IMR-90 (cell line): ENCODE measurements at regions not wholly inside any gene's neighbourhood (a gene's known extent, or its start where the extent isn't known, plus 50 kb on each side); places are given as distances from the start of the nearest gene placed in this dataset.

Source experiments
- ATAC-seq: fragments of 200-7000 bp; cut with Tn5 transposase; 2 replicates; pipeline ENCODE4 v1.9.1; 2020; ENCODE audit warnings: low read depth, mild to moderate bottlenecking, moderate library complexity
- BruUV-seq: library from RNA; stranded (reverse); fragments of 400-500 nt; replicated peaks from 2 replicates; lab custom pipeline; 2021; lab: Mats Ljungman, UMichigan
- CTCF ChIA-PET: fragments of 300-600 bp; formaldehyde crosslinking; extraction: SDS; loops from one replicate; lab custom pipeline; 2021; ENCODE audit warnings: antibody characterized with exemption; lab: Yijun Ruan, JAX
- POLR2A ChIA-PET: fragments of 300-600 bp; sonication (Branson Sonifier 250); formaldehyde crosslinking; loops from one replicate; lab custom pipeline; 2022; ENCODE audit warnings: antibody characterized with exemption; ENCODE audit not compliant: unreplicated experiment; lab: Charles Lee
- DNase-seq: peaks from one replicate; pipeline ENCODE4 v3.0.0; 2013
- H2AFZ ChIP-seq: replicated peaks from 2 replicates; pipeline ENCODE3; 2013; ENCODE audit warnings: low read length, mild to moderate bottlenecking; ENCODE audit not compliant: poor library complexity
- H2AK5ac ChIP-seq: 2 replicates; pipeline ENCODE4 v1.6.1; 2013; ENCODE audit warnings: low read depth, low read length, inconsistent platforms
- H2AK9ac ChIP-seq: replicated peaks from 2 replicates; pipeline ENCODE3; 2013; ENCODE audit warnings: mild to moderate bottlenecking, low read depth, low read length, moderate library complexity; ENCODE audit not compliant: poor library complexity
- H2BK120ac ChIP-seq: 2 replicates; pipeline ENCODE4 v1.6.1; 2013; ENCODE audit warnings: low read depth, low read length, inconsistent platforms
- H2BK15ac ChIP-seq: 3 replicates; pipeline ENCODE4 v1.6.1; 2013; ENCODE audit warnings: low read depth, low read length, inconsistent platforms
- H2BK20ac ChIP-seq: 2 replicates; pipeline ENCODE4 v1.6.1; 2013; ENCODE audit warnings: low read depth, mild to moderate bottlenecking, inconsistent platforms, low read length, moderate library complexity
- H2BK5ac ChIP-seq: 2 replicates; pipeline ENCODE4 v1.6.1; 2013; ENCODE audit warnings: mild to moderate bottlenecking, low read depth, low read length, inconsistent platforms; ENCODE audit not compliant: poor library complexity, severe bottlenecking
- H3K14ac ChIP-seq: replicated peaks from 2 replicates; pipeline ENCODE4 v1.6.1; 2013; ENCODE audit warnings: low read depth, low read length, inconsistent platforms
- H3K18ac ChIP-seq: 2 replicates; pipeline ENCODE4 v1.6.1; 2013; ENCODE audit warnings: low read depth, low read length, control low read depth
- H3K23ac ChIP-seq: 2 replicates; pipeline ENCODE4 v1.6.1; 2013; ENCODE audit warnings: low read depth, low read length, inconsistent platforms
- H3K27ac ChIP-seq: 2 replicates; pipeline ENCODE4 v1.5.1; 2013; ENCODE audit warnings: mild to moderate bottlenecking, control low read depth, low read length; ENCODE audit not compliant: insufficient read depth
- H3K27me3 ChIP-seq: 2 replicates; pipeline ENCODE4 v1.6.1; 2013; ENCODE audit warnings: low read length; ENCODE audit not compliant: control insufficient read depth, insufficient read depth
- H3K36me3 ChIP-seq: 2 replicates; pipeline ENCODE4 v1.6.1; 2013; ENCODE audit warnings: low read length, mixed read lengths; ENCODE audit not compliant: control insufficient read depth, insufficient read depth
- H3K4ac ChIP-seq: 2 replicates; pipeline ENCODE4 v1.6.1; 2013; ENCODE audit warnings: low read depth, low read length, inconsistent platforms
- H3K4me1 ChIP-seq: 2 replicates; pipeline ENCODE4 v1.6.1; 2013; ENCODE audit warnings: low read length, mixed read lengths; ENCODE audit not compliant: control insufficient read depth, insufficient read depth
- H3K4me2 ChIP-seq: 2 replicates; pipeline ENCODE4 v1.6.1; 2013; ENCODE audit warnings: low read depth, mild to moderate bottlenecking, control low read depth, low read length, moderate library complexity
- H3K4me3 ChIP-seq: 2 replicates; pipeline ENCODE4 v1.5.1; 2013; ENCODE audit warnings: low read depth, mild to moderate bottlenecking, control low read depth, low read length, moderate library complexity; ENCODE audit not compliant: insufficient read depth
- H3K56ac ChIP-seq: 2 replicates; pipeline ENCODE4 v1.6.1; 2013; ENCODE audit warnings: low read length, inconsistent platforms; ENCODE audit not compliant: insufficient read depth; ENCODE audit errors: extremely low read depth
- H3K79me1 ChIP-seq, 2 experiments: 2 replicates each; pipeline ENCODE4 v1.6.1; 2013; ENCODE audit warnings: low read length in 2 of 2, inconsistent platforms in 1 of 2, low read depth in 1 of 2
- H3K9ac ChIP-seq: 2 replicates; pipeline ENCODE4 v1.6.1; 2013; ENCODE audit warnings: low read depth, low read length, control low read depth
- H3K9me1 ChIP-seq: 2 replicates; pipeline ENCODE4 v1.6.1; 2013; ENCODE audit warnings: low read length, inconsistent platforms; ENCODE audit not compliant: insufficient read depth
- H3K9me3 ChIP-seq: 2 replicates; pipeline ENCODE4 v1.6.1; 2013; ENCODE audit warnings: low read length; ENCODE audit not compliant: control insufficient read depth, insufficient read depth
- H4K20me1 ChIP-seq: 2 replicates; pipeline ENCODE4 v1.6.1; 2013; ENCODE audit warnings: low read length, inconsistent platforms; ENCODE audit not compliant: insufficient read depth
- H4K5ac ChIP-seq: 2 replicates; pipeline ENCODE4 v1.6.1; 2013; ENCODE audit warnings: mild to moderate bottlenecking, low read depth, low read length, control low read depth
- H4K8ac ChIP-seq, 2 experiments: 2 replicates each; pipeline ENCODE4 v1.6.1; 2013; ENCODE audit warnings: low read depth in 2 of 2, low read length in 2 of 2, control low read depth in 1 of 2, inconsistent platforms in 1 of 2
- H4K91ac ChIP-seq: 2 replicates; pipeline ENCODE4 v1.6.1; 2013; ENCODE audit warnings: low read depth, low read length, inconsistent platforms; ENCODE audit not compliant: insufficient read depth
- BHLHE40 ChIP-seq: fragments of 150-350 bp; IDR thresholded peaks from 2 replicates; pipeline ENCODE4 v1.6.1; 2016; ENCODE audit warnings: mild to moderate bottlenecking, low read depth, low read length
- CEBPB ChIP-seq: IDR thresholded peaks from 2 replicates; pipeline ENCODE4 v1.6.1; 2012; ENCODE audit warnings: low read depth, low read length, improper control_type of control experiment
- CHD1 ChIP-seq: IDR thresholded peaks from 2 replicates; pipeline ENCODE4 v1.6.1; 2012; ENCODE audit warnings: low read depth, low read length, improper control_type of control experiment
- FOS ChIP-seq: fragments of 150-350 bp; IDR thresholded peaks from 2 replicates; pipeline ENCODE4 v1.6.1; 2016; ENCODE audit warnings: low read depth, low read length
- MAFK ChIP-seq: IDR thresholded peaks from 2 replicates; pipeline ENCODE4 v1.6.1; 2012; ENCODE audit warnings: low read depth, low read length, improper control_type of control experiment
- MAZ ChIP-seq: IDR thresholded peaks from 2 replicates; pipeline ENCODE4 v1.6.1; 2012; ENCODE audit warnings: low read depth, mild to moderate bottlenecking, low read length, improper control_type of control experiment, moderate library complexity, borderline replicate concordance
- MXI1 ChIP-seq: IDR thresholded peaks from 2 replicates; pipeline ENCODE4 v1.6.1; 2012; ENCODE audit warnings: low read depth, mild to moderate bottlenecking, low read length, moderate library complexity, borderline replicate concordance
- NFE2L2 ChIP-seq: fragments of 150-350 bp; IDR thresholded peaks from 2 replicates; pipeline ENCODE4 v1.6.1; 2016; ENCODE audit warnings: low read depth, mild to moderate bottlenecking, low read length
- POLR2A ChIP-seq: IDR thresholded peaks from 2 replicates; pipeline ENCODE4 v1.6.1; 2012; ENCODE audit warnings: mild to moderate bottlenecking, low read depth, low read length
- RAD21 ChIP-seq: IDR thresholded peaks from 2 replicates; pipeline ENCODE4 v1.6.1; 2012; ENCODE audit warnings: low read length, improper control_type of control experiment
- RCOR1 ChIP-seq: IDR thresholded peaks from 2 replicates; pipeline ENCODE4 v1.6.1; 2012; ENCODE audit warnings: mild to moderate bottlenecking, low read length, improper control_type of control experiment; ENCODE audit not compliant: insufficient replicate concordance
- RFX5 ChIP-seq: IDR thresholded peaks from 2 replicates; pipeline ENCODE4 v1.8.0; 2012; ENCODE audit warnings: low read depth, mild to moderate bottlenecking, low read length, moderate library complexity
- SMC3 ChIP-seq: fragments of 150-350 bp; IDR thresholded peaks from 2 replicates; pipeline ENCODE4 v1.6.1; 2016; ENCODE audit warnings: low read depth, mild to moderate bottlenecking, antibody characterized with exemption, low read length, moderate library complexity
- whole genome bisulfite sequencing, 2 experiments: methylation state at CpG; one replicate each; pipeline versions ENCODE4 v1.1.5 to v1.1.7; 2013; ENCODE audit warnings: missing lambda C conversion rate in 2 of 2; ENCODE audit not compliant: insufficient read length in 1 of 2; ENCODE audit errors: extremely low coverage in 2 of 2; 5-methylcytosine and 5-hydroxymethylcytosine counted together
- dilution Hi-C: fragments of 300-500 bp; cut with HindIII; formaldehyde crosslinking; loops from one replicate; pipeline ENCODE4 v1.14.3; 2018; ENCODE audit warnings: low sequenced_read_pairs; ENCODE audit not compliant: unreplicated experiment
- in situ Hi-C: fragments of 300-500 bp; cut with MboI; formaldehyde crosslinking; loops from 3 replicates; pipeline ENCODE4 v1.14.3; 2019; ENCODE audit warnings: low sequenced_read_pairs, inconsistent platforms, mixed read lengths
- intact Hi-C: fragments of 100-400 bp; cut with micrococcal nuclease; formaldehyde crosslinking; loops from 2 replicates; pipeline ENCODE4 v1.10.0; 2022
- TF ChIP-seq, protein P1 (sequence below): conservative IDR thresholded peaks from 2 replicates; pipeline ENCODE4 v1.5.1; 2012; ENCODE audit warnings: mild to moderate bottlenecking, low read depth, low read length, improper control_type of control experiment
- TF ChIP-seq, protein P2 (sequence below): fragments of 150-350 bp; IDR thresholded peaks from 2 replicates; pipeline ENCODE4 v1.6.1; 2016; ENCODE audit warnings: low read depth, mild to moderate bottlenecking, low read length, moderate library complexity, borderline replicate concordance
- TF ChIP-seq, protein P3 (sequence below): fragments of 150-350 bp; IDR thresholded peaks from 2 replicates; pipeline ENCODE4 v1.6.1; 2017; ENCODE audit warnings: mild to moderate bottlenecking, antibody characterized with exemption, low read length, low read depth

DNA sequence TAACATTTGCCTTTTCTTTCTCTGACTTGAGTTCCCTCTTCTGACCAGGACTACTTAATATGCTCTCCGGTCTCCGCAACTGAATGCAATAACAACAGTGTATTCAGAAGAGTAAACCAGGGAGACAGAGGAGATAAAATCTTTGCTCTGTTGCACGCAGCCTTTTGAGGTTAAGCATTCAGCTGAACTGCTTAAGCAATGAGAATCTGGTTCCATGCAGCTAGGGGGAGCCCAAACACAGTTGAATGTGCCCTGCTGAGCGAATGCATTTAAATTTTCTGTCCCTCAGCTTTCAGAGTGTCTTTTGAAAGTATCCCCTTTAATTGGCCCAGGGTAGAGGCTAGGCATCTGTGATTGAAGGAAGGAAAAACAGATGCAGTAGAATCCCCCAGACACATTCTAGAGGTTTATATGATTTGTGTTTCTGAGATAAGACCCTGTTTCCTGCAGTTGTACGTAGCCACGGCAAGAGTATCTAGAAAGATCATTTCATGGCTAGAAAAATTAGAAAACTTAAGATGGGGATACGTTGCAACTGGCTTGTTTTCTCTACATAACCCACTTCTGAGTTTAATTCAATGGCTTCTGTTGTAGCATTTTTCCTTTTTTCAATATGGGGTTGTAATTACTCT is 309.6 kb downstream of the TUSC7 start:
- ChIA-PET POLR2A (no interaction called here), CTCF (interaction anchor here (0.6 to 1.1 kb wide), 2 partner anchors 530 to 636 kb away, joined by 4 read pairs; no protein-coding TSS in a partner anchor)
- no peak overlapping the region for H2AK5ac ChIP-seq
- no peaks in the 10 kb centered on the region for H3K36me3 ChIP-seq
- no peak overlapping the region for H4K91ac ChIP-seq
- WGBS, 2 experiments: 11% methylated on average over 1 of the region's 7 CpGs; no CpG with 5 or more reads in 1 of the 2 experiments
- no peak overlapping the region for H2AK9ac ChIP-seq
- DNase-seq: peak; percentile 76
- no peak overlapping the region for H3K27ac ChIP-seq
- H3K56ac ChIP-seq: no peak overlapping the region
- no peak overlapping the region for H3K14ac ChIP-seq
- H4K5ac ChIP-seq: no peak overlapping the region
- TF ChIP-seq RAD21 (peak; percentile 92), CHD1 (no peak), MXI1 (no peak), RFX5 (no peak), RCOR1 (no peak), BHLHE40 (no peak), POLR2A (no peak), SMC3 (peak; percentile 76), MAZ (no peak), NFE2L2 (no peak), FOS (no peak), MAFK (no peak), CEBPB (peak; percentile 55; the same call in 1 of the 2 replicates)
- TF ChIP-seq, protein P1, sequence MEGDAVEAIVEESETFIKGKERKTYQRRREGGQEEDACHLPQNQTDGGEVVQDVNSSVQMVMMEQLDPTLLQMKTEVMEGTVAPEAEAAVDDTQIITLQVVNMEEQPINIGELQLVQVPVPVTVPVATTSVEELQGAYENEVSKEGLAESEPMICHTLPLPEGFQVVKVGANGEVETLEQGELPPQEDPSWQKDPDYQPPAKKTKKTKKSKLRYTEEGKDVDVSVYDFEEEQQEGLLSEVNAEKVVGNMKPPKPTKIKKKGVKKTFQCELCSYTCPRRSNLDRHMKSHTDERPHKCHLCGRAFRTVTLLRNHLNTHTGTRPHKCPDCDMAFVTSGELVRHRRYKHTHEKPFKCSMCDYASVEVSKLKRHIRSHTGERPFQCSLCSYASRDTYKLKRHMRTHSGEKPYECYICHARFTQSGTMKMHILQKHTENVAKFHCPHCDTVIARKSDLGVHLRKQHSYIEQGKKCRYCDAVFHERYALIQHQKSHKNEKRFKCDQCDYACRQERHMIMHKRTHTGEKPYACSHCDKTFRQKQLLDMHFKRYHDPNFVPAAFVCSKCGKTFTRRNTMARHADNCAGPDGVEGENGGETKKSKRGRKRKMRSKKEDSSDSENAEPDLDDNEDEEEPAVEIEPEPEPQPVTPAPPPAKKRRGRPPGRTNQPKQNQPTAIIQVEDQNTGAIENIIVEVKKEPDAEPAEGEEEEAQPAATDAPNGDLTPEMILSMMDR: peak; percentile 85
- TF ChIP-seq, protein P2, sequence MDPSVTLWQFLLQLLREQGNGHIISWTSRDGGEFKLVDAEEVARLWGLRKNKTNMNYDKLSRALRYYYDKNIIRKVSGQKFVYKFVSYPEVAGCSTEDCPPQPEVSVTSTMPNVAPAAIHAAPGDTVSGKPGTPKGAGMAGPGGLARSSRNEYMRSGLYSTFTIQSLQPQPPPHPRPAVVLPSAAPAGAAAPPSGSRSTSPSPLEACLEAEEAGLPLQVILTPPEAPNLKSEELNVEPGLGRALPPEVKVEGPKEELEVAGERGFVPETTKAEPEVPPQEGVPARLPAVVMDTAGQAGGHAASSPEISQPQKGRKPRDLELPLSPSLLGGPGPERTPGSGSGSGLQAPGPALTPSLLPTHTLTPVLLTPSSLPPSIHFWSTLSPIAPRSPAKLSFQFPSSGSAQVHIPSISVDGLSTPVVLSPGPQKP: no peak
- TF ChIP-seq, protein P3, sequence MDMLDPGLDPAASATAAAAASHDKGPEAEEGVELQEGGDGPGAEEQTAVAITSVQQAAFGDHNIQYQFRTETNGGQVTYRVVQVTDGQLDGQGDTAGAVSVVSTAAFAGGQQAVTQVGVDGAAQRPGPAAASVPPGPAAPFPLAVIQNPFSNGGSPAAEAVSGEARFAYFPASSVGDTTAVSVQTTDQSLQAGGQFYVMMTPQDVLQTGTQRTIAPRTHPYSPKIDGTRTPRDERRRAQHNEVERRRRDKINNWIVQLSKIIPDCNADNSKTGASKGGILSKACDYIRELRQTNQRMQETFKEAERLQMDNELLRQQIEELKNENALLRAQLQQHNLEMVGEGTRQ: no peak
- no peaks in the 10 kb centered on the region for H3K79me1 ChIP-seq
- no peak overlapping the region for H3K9ac ChIP-seq
- dilution Hi-C loops: no loop called here
- H2BK5ac ChIP-seq: no peak overlapping the region
- intact Hi-C loops: loop anchor here (1.0 to 5.0 kb wide), 7 partner anchors 247 to 1798 kb away; no protein-coding TSS in a partner anchor
- no peak overlapping the region for H4K8ac ChIP-seq
- no peak overlapping the region for H3K18ac ChIP-seq
- peak; percentile 94 for ATAC-seq
- H3K9me3 ChIP-seq: no peaks in the 10 kb centered on the region
- no peak overlapping the region for H2BK20ac ChIP-seq
- no peaks in the 10 kb centered on the region for H4K20me1 ChIP-seq
- H3K9me1 ChIP-seq: no peaks in the 10 kb centered on the region
- H3K4me2 ChIP-seq: peak overlapping the region; percentile 56; the same call in 1 of the 2 replicates
- in situ Hi-C loops: loop anchor here (25.0 kb wide), 2 partner anchors 693 to 1618 kb away; no protein-coding TSS in a partner anchor
- no peaks in the 10 kb centered on the region for H3K27me3 ChIP-seq
- no peak overlapping the region for H2BK120ac ChIP-seq
- no peak overlapping the region for H2BK15ac ChIP-seq
- no peak overlapping the region for H3K4me3 ChIP-seq
- no peak overlapping the region for H2AFZ ChIP-seq
- no peaks in the 10 kb centered on the region for H3K4me1 ChIP-seq
- H3K4ac ChIP-seq: no peak overlapping the region
- BruUV-seq: no TSS peak
- H3K23ac ChIP-seq: no peak overlapping the region
